ENCODE measurements at regions not wholly inside any gene's neighbourhood (a gene's known extent, or its start where the extent isn't known, plus 50 kb on each side); places are given as distances from the start of the nearest gene placed in this dataset.

GRCh38 chr2:118333664-118334063 is 245.4 kb downstream of the INSIG2 start:
- DNase-seq (ENCODE audit: low spot score) (no peak), ATAC-seq (no peak)
- no peak overlapping the region for H3K4me3 Mint-ChIP-seq
- H3K9me3 Mint-ChIP-seq = peaks cover 18% of the 10 kb centered on the region
- POLR2A ChIA-PET = no interaction called here
- CTCF ChIA-PET = no interaction called here
- peaks cover 11% of the 10 kb centered on the region for H3K36me3 Mint-ChIP-seq
- no peaks in the 10 kb centered on the region for H3K27me3 Mint-ChIP-seq (ENCODE audit: low read depth)
- TF ChIP-seq RORB (CRISPR knock-in tag; IDR thresholded peaks at IDR 0.05) (no peak), CREB1 (CRISPR knock-in tag; IDR thresholded peaks at IDR 0.05) (no peak), JAZF1 (CRISPR knock-in tag; IDR thresholded peaks at IDR 0.05) (no peak), MXD4 (CRISPR knock-in tag; IDR thresholded peaks at IDR 0.05; ENCODE audit: borderline replicate concordance) (no peak), E2F1 (CRISPR knock-in tag; IDR thresholded peaks at IDR 0.05) (no peak), ZNF232 (CRISPR knock-in tag; IDR thresholded peaks at IDR 0.05) (no peak), ZNF532 (CRISPR knock-in tag; IDR thresholded peaks at IDR 0.05; ENCODE audit: borderline replicate concordance) (no peak), NR2C2 (CRISPR knock-in tag; IDR thresholded peaks at IDR 0.05) (no peak), NFE2L1 (CRISPR knock-in tag; IDR thresholded peaks at IDR 0.05) (no peak)
- peaks cover 4% of the 10 kb centered on the region for H3K4me1 Mint-ChIP-seq
- no peak overlapping the region for H3K27ac Mint-ChIP-seq

DNA sequence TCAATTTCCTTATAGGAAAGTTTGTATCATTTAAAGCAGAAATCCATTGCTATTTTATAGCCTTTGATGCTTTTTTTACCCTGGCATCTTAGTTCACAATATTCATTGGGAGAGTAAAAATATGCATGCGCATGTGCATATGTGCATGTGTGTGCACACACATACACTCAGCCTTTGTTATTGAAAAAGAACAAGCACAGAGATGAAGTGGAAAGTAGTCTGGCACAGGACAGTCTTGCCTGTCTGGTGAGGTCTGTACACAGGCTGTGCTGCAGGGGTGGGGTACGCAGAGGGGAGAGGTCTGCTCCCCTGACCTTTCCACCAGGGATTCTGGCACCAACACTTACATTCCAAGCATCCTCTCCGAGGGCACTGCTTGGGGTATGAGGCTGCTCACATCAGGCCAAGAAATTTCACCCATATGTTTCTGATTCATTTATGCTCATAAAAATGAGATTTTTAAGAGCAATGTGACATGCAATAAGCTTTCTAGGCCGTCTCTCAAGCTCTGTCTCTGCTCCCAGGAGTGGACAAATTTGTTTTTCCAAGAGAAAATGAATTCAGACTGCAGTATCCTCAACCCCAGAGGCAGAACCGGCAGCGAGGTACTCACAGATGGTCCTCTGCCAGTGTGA is 237.2 kb downstream of the INSIG2 start:
- Mint-ChIP-seq H3K27ac (no peak overlapping the region), H3K27me3 (ENCODE audit: low read depth) (no peaks in the 10 kb centered on the region), H3K36me3 (no peaks in the 10 kb centered on the region), H3K4me3 (no peak overlapping the region), H3K4me1 (peaks cover 32% of the 10 kb centered on the region), H3K9me3 (peaks cover 7% of the 10 kb centered on the region)
- no peak for TF ChIP-seq EMX1 (CRISPR knock-in tag; IDR thresholded peaks at IDR 0.05)
- ChIA-PET CTCF (no interaction called here), POLR2A (no interaction called here)
- no peak for DNase-seq (ENCODE audit: low spot score)
- ATAC-seq = no peak

DNA sequence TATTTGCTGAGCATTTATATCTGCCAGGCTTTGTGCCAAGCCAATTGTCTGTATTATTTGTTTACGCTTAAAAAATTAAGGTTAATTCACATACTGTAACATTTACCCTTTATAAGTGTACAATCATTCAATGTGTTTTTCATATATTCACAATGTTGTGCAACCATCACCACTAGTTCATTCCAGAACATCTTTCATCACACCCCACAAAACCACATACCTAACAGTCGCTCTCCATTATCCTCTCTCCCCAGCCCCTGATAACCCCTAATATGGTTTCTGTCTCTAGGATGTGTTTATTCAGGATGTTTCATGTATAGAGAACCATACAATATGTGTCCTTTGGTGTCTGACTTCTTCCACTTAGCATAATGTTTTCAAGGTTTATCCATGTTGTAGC is 234.1 kb downstream of the INSIG2 start:
- ChIA-PET CTCF (interaction anchor here (1.4 kb wide), 1 partner anchor 18 kb away, joined by 3 read pairs; no protein-coding TSS in a partner anchor), POLR2A (no interaction called here)
- no peak for ATAC-seq
- TF ChIP-seq ZNF121 (CRISPR knock-in tag; IDR thresholded peaks at IDR 0.05) (no peak), HMGA2 (CRISPR knock-in tag; IDR thresholded peaks at IDR 0.05) (no peak), TCF7 (CRISPR knock-in tag; IDR thresholded peaks at IDR 0.05; ENCODE audit: low read depth) (no peak), NR2C2 (CRISPR knock-in tag; IDR thresholded peaks at IDR 0.05) (no peak), IRF2 (CRISPR knock-in tag; IDR thresholded peaks at IDR 0.05; ENCODE audit: borderline replicate concordance, low read depth) (no peak), SMAD3 (CRISPR knock-in tag; IDR thresholded peaks at IDR 0.05; ENCODE audit: borderline replicate concordance) (no peak), ZNF138 (CRISPR knock-in tag; conservative IDR thresholded peaks at IDR 0.05) (no peak), ETV6 (CRISPR knock-in tag; IDR thresholded peaks at IDR 0.05) (no peak), JUN (CRISPR knock-in tag; IDR thresholded peaks at IDR 0.05) (no peak), ERG (CRISPR knock-in tag; IDR thresholded peaks at IDR 0.05) (no peak)
- TF ChIP-seq, protein P1, sequence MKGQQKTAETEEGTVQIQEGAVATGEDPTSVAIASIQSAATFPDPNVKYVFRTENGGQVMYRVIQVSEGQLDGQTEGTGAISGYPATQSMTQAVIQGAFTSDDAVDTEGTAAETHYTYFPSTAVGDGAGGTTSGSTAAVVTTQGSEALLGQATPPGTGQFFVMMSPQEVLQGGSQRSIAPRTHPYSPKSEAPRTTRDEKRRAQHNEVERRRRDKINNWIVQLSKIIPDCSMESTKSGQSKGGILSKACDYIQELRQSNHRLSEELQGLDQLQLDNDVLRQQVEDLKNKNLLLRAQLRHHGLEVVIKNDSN (CRISPR knock-in tag; IDR thresholded peaks at IDR 0.05) = no peak
- TF ChIP-seq, protein P2, sequence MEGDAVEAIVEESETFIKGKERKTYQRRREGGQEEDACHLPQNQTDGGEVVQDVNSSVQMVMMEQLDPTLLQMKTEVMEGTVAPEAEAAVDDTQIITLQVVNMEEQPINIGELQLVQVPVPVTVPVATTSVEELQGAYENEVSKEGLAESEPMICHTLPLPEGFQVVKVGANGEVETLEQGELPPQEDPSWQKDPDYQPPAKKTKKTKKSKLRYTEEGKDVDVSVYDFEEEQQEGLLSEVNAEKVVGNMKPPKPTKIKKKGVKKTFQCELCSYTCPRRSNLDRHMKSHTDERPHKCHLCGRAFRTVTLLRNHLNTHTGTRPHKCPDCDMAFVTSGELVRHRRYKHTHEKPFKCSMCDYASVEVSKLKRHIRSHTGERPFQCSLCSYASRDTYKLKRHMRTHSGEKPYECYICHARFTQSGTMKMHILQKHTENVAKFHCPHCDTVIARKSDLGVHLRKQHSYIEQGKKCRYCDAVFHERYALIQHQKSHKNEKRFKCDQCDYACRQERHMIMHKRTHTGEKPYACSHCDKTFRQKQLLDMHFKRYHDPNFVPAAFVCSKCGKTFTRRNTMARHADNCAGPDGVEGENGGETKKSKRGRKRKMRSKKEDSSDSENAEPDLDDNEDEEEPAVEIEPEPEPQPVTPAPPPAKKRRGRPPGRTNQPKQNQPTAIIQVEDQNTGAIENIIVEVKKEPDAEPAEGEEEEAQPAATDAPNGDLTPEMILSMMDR (IDR thresholded peaks at IDR 0.05) = no peak
- TF ChIP-seq, protein P3, sequence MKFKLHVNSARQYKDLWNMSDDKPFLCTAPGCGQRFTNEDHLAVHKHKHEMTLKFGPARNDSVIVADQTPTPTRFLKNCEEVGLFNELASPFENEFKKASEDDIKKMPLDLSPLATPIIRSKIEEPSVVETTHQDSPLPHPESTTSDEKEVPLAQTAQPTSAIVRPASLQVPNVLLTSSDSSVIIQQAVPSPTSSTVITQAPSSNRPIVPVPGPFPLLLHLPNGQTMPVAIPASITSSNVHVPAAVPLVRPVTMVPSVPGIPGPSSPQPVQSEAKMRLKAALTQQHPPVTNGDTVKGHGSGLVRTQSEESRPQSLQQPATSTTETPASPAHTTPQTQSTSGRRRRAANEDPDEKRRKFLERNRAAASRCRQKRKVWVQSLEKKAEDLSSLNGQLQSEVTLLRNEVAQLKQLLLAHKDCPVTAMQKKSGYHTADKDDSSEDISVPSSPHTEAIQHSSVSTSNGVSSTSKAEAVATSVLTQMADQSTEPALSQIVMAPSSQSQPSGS (CRISPR knock-in tag; IDR thresholded peaks at IDR 0.05; ENCODE audit: borderline replicate concordance, low read depth) = no peak
- H3K36me3 Mint-ChIP-seq = no peaks in the 10 kb centered on the region
- DNase-seq (ENCODE audit: low spot score) = no peak
- no peak overlapping the region for H3K27ac Mint-ChIP-seq
- no peak overlapping the region for H3K4me3 Mint-ChIP-seq
- H3K9me3 Mint-ChIP-seq = peaks cover 7% of the 10 kb centered on the region
- peaks cover 59% of the 10 kb centered on the region for H3K4me1 Mint-ChIP-seq
- no peaks in the 10 kb centered on the region for H3K27me3 Mint-ChIP-seq (ENCODE audit: low read depth)

All from WTC11 (cell line).